GM21619 (cell line): ENCODE measurements at regions not wholly inside any gene's neighbourhood (a gene's known extent, or its start where the extent isn't known, plus 50 kb on each side); places are given as distances from the start of the nearest gene placed in this dataset.

Source experiments
- ATAC-seq: cut with Tn5 transposase; IDR thresholded peaks from one replicate; pipeline ENCODE4 v1.9.1; 2021; ENCODE audit not compliant: unreplicated experiment

GRCh38 chr15:97545799-97546198 lies 414.7 kb upstream of the ARRDC4 start:
- no peak for ATAC-seq

GRCh38 chr15:97547381-97547780 lies 413.1 kb upstream of the ARRDC4 start:
- no peak for ATAC-seq

- no peak for ATAC-seq
Measured at GRCh38 chr15:97561529-97561928, 399.0 kb upstream of the ARRDC4 start.

- ATAC-seq = no peak
Measured at GRCh38 chr15:97563516-97563915, 397.0 kb upstream of the ARRDC4 start.

GRCh38 chr15:97566961-97567360 lies 393.5 kb upstream of the ARRDC4 start:
- ATAC-seq = no peak

- no peak for ATAC-seq
Measured at GRCh38 chr15:97567411-97567810, 393.1 kb upstream of the ARRDC4 start.

GRCh38 chr15:97576929-97577645 lies 383.4 kb upstream of the ARRDC4 start:
- no peak for ATAC-seq

GRCh38 chr15:97585408-97585807 lies 375.1 kb upstream of the ARRDC4 start:
- no peak for ATAC-seq

GRCh38 chr15:97592778-97593177 lies 367.7 kb upstream of the ARRDC4 start:
- no peak for ATAC-seq

GRCh38 chr15:97597801-97598200 lies 362.7 kb upstream of the ARRDC4 start:
- ATAC-seq = no peak

- no peak for ATAC-seq
Measured at GRCh38 chr15:97598353-97598798, 362.1 kb upstream of the ARRDC4 start.

- ATAC-seq = no peak
Measured at GRCh38 chr15:97600190-97600589, 360.3 kb upstream of the ARRDC4 start.

- ATAC-seq = no peak
Measured at GRCh38 chr15:97604677-97605076, 355.8 kb upstream of the ARRDC4 start.

- no peak for ATAC-seq
Measured at GRCh38 chr15:97615114-97615513, 345.4 kb upstream of the ARRDC4 start.

- no peak for ATAC-seq
Measured at GRCh38 chr15:97623091-97623661, 337.3 kb upstream of the ARRDC4 start.

- ATAC-seq = no peak
Measured at GRCh38 chr15:97627634-97628033, 332.9 kb upstream of the ARRDC4 start.

GRCh38 chr15:97645758-97646157 lies 314.7 kb upstream of the ARRDC4 start:
- ATAC-seq = no peak

- ATAC-seq = no peak
Measured at GRCh38 chr15:97648728-97649127, 311.8 kb upstream of the ARRDC4 start.

GRCh38 chr15:97652041-97652440 lies 308.5 kb upstream of the ARRDC4 start:
- no peak for ATAC-seq

- no peak for ATAC-seq
Measured at GRCh38 chr15:97652700-97653167, 307.8 kb upstream of the ARRDC4 start.

- ATAC-seq = no peak
Measured at GRCh38 chr15:97653896-97654295, 306.6 kb upstream of the ARRDC4 start.

GRCh38 chr15:97654481-97655076 lies 305.9 kb upstream of the ARRDC4 start:
- ATAC-seq = no peak
